Islet precursor cell (in vitro differentiated cells): ENCODE measurements at regions not wholly inside any gene's neighbourhood (a gene's known extent, or its start where the extent isn't known, plus 50 kb on each side); places are given as distances from the start of the nearest gene placed in this dataset.
"Not testable (repeated sequence)": the region's sequence is repeated elsewhere in the genome, so short reads cannot be mapped to it uniquely, and the experiment has no call there.

Source experiments
- DNase-seq: peaks from one replicate; pipeline ENCODE4 v3.0.0-alpha.2; 2018

DNA sequence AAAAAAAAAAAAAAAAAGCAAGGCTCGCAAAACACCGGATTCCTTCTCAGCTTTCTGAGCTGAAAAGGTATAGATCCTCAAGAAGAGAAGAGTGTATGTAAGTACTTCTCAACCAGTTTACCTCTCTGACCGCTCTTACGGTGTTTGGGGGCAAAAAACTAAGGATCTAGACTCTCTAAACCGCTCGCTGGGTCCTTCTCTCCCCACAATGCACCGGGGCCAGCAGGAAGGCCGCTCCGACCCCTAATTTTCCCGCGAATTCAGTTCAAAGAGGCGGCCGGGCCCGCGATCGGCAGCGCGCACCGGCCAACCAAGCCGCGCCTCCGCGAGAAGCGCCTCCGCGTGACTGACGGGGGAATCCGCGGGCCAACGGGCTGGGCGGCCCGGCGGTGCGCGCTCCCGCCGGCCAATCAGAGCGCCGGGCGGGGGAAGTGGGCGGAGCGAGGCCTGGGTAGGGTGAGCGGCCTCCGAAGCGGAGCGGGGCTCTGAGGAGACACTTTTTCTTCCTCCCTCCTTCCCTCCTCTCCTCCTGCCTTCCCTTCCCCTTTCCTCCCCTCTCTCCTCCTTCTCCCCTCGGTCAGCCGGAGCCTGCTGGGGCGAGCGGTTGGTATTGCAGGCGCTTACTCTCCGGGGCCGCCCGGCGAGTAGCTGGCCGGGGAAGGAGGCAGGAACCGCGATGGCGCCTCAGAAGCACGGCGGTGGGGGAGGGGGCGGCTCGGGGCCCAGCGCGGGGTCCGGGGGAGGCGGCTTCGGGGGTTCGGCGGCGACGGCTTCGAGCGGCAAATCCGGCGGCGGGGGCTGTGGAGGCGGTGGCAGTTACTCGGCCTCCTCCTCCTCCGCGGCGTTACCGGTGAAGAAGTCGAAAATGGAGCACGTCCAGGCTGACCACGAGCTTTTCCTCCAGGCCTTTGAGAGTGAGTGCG lies 93.0 kb downstream of the CRLF3 start:
- peak; percentile 93 for DNase-seq

GRCh38 chr17:30730837-30731209 lies 93.7 kb downstream of the CRLF3 start:
- DNase-seq = not testable (repeated sequence)

- peak; percentile 51 for DNase-seq
Measured at GRCh38 chr17:30730171-30730836, 94.2 kb downstream of the CRLF3 start.

- DNase-seq = peak; percentile 52
Measured at GRCh38 chr17:30729471-30730170, 94.9 kb downstream of the CRLF3 start.

DNA sequence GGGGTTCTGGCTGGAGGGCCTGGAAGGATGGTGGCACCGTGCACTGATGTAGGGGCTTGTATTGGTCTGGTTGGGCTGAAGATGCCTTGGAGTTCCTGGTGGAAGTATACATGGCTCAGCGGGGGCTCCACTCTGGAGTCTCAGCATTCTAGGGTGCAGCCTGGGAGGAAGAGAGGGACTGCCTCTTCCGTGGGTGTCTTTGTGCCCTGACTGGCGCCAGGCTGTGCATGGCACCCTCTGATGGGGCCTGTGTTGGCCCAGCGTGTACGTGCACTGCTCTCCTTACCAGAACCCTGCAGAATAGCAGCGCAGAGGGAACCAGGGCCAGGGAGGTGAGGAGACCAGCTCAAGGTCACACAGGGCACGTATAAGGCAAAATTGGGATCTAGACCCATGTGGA lies 97.0 kb downstream of the CRLF3 start:
- peak; percentile 44 for DNase-seq

DNA sequence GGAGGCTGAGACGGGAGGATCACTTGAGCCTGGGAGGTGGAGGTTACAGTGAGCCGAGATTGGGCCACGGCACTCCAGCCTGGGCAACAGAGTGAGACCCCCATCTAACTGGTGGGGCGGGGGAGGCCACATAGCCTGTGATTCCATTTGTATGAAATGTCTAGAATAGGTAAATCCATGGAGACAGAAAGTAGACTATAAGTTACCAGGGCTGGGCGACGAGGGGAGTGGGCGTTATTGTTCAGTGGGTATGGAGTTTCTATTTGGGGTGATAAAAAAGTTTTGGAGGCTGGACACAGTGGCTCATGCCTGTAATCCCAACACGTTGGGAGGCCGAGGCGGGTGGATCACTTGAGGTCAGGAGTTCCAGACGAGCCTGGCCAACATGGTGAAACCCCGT lies 97.8 kb downstream of the CRLF3 start:
- DNase-seq = peak; percentile 39

DNA sequence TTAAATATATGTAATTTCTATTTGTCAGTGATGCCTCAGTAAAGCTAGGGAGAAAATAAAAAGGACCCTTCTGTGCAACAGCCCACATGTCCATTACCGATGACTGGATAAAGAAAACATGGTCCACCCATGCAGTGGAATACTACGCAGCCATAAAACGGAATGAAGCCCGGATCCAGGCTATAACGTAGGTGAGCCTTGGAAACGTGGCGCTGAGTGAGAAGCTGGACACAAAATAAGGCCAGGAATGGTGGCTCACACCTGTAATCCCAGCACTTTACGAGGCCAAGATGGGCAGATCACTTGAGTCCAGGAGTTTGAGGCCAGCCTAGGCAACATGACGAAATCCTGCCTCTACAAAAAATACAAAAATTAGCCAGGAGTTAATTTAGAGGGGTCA lies 98.2 kb downstream of the CRLF3 start:
- not testable (repeated sequence) for DNase-seq

DNA sequence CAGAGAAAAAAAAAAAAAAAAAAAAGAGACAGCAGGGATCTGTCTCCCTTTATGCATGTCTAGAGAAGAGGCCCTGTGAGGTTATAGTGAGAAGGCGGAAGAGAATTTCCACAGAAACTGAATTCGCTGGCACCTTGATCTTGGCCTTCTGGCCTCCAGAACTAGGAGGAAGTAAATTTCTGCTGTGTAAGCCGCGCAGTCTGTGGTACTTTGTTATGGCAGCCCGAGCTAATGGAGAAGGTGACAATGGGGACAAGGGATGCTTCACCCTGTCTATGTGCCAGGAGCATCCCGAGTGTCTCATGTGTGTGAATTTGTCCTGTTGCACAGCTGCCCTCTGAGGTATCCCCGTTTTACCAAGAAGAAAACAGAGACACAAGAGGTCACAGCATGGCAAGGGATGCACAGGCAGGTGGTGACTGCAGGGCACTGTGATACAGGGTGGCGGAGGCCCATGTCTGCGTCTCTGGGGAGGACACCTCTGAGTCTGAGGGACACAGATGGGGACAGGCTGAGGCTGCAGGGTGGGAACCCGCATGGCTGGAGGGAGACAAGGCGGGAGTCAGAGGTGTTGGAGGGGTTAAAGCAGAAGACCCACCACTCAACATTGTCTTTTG lies 100.3 kb downstream of the CRLF3 start:
- DNase-seq = peak; percentile 45

GRCh38 chr17:30722114-30722780 lies 102.2 kb downstream of the CRLF3 start:
- DNase-seq = peak; percentile 37

GRCh38 chr17:30720971-30721370 lies 103.5 kb downstream of the CRLF3 start:
- DNase-seq = peak; percentile 37

- DNase-seq = peak; percentile 40
Measured at GRCh38 chr17:30720013-30720471, 104.5 kb downstream of the CRLF3 start.

DNA sequence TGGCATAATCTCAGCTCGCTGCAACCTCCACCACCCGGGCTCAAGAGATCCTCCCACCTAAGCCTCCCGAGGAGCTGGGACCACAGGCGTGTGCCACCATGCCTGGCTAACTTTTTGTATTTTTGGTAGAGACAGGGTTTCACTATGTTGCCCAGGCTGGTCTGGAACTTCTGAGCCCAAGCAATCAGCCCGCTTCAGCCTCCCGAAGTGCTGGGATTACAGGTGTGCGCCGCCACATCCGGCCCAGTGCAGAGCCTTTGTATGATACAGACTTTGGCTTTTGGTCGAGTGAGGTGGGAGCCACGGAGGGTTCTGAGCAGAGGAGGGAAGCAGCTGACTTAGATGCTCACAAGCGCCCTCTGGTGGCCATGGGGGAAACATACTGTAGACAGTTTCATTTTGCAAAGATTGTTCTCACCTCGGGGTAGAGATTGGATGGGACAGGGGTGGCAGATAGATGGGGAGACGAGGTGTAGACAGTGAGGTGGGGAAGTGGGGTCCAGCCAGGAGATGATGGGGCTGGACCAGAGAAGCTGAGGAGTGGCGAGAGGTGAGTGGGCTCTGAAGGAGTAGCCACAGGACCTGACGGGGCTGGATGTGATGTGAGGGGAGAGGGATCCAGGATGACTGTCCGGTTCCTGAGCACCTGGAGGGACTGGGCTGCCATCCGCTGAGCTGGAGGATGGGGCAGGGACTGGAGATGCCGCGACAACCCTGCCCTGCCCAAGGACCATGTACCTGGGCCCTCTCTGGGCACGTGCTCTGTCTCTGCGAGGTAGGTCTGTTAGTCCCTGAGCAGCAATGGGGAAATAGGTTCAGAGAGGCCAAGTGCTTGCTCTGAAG lies 105.1 kb downstream of the CRLF3 start:
- DNase-seq = peak; percentile 76

DNA sequence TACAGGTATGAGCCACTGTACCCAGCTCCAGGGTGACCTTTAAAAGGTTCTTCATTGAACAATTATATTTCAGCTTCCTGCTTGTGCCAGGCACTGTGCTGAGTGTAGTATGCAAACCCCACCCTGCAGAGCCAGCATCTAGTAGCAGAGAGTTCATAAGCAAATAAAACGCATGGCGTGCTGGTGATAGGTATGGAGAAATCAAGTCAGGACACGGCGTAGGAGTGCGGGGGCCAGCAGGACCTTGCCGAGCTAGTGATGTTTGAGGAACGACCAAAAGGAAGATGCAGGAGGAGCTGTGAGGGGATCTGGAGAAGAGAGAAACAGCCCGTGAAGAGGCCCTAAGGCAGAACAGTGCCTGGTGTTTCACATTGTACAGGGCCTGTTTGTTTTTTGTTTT lies 105.8 kb downstream of the CRLF3 start:
- peak; percentile 46 for DNase-seq

- DNase-seq = not testable (repeated sequence)
Measured at GRCh38 chr17:30718099-30718447, 106.4 kb downstream of the CRLF3 start.

DNA sequence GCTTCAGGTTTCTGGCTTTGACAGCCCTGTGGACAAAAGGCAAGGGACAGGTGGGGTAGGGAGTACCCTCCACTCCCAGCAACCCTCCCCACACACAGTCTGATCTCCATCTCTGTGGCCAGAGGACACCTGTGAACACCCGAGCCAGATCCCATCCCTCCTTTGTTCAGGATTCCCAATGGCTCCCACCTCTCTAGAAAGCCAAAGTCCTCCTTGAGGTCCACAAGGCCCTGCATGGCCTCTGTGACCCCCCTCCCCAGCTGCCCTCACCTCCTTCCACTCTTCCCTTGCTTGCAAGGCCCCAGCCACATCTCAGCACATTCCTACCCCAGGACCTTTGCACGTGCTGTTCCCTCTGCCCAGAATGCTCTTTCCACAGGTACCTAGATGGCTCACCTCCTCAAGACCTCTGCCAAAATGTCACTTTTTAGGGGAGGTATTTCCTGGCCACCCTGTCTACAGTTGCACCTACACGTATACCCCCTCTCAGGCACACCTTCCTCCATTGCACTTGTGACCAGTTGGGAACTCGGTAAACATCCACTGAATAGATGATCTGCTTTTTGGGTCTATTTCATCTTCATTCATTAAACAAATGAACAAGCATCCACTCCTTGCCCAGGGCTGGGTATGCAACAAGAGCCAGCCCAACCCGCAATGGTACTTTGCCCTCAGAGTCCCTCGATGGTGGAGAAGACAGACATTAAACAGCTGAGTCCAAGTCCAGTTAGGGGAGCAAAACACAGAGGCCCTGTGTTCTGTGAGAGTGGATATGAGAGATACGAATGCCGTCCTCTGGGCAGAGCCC lies 107.0 kb downstream of the CRLF3 start:
- DNase-seq = peak; percentile 41

GRCh38 chr17:30716461-30717290 lies 107.8 kb downstream of the CRLF3 start:
- DNase-seq = peak; percentile 65

DNA sequence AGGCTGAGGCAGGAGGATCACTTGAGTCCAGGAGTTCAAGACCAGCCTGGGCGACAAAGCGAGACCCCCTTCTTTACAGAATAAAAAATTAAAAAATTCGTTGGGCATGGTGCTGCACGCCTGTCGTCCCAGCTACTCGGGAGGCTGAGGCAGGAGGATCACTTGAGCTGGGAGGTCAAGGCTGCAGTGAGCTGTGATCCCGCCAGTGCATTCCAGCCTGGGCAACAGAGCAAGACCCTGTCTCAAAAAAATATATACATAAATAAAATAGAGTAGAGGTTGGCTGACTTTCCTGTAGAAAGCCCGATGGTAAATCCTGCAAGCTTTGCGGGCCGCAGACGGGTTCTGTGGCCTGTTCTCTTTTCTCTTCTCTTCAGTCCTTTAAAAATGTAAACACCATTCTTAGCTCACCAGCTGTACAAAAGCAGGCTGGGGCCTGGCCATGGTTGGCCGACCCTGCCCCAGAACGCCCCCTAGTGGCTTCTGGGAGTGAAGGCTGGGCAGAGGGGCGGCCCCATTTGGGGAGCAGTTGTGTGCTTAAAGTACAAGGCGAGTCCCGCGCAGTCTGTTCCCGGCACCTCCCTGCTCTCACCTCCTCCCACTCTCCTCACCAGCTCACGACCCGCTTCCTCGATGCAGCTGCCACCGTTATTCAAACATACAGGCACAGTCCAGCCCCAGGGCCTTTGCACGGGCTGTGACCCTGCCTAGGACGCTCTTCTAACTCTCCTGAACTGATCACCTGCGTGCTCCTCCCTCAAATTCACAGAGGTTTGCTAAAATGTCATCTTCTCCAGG lies 109.5 kb downstream of the CRLF3 start:
- DNase-seq = peak; percentile 84

GRCh38 chr17:30713805-30714204 lies 110.7 kb downstream of the CRLF3 start:
- DNase-seq = not testable (repeated sequence)

GRCh38 chr17:30712859-30713258 lies 111.6 kb downstream of the CRLF3 start:
- DNase-seq = not testable (repeated sequence)
